SK-N-SH treated with all-trans-retinoic acid at 6 μM for 48 hours (cell line): ENCODE measurements at regions not wholly inside any gene's neighbourhood (a gene's known extent, or its start where the extent isn't known, plus 50 kb on each side); places are given as distances from the start of the nearest gene placed in this dataset.

Experiments used
- ARNTL ChIP-seq: fragments of 450-650 bp; formaldehyde crosslinking; IDR thresholded peaks from 2 replicates; pipeline ENCODE4 v1.5.0; 2020; ENCODE audit warnings: low read depth, mild to moderate bottlenecking, moderate library complexity, borderline replicate concordance
- CSRNP3 ChIP-seq: fragments of 250-450 bp; sonication (Bioruptor Pico); IDR thresholded peaks from 2 replicates; pipeline ENCODE4 v1.5.1; 2021; ENCODE audit warnings: mild to moderate bottlenecking, moderate library complexity
- OSR1 ChIP-seq: fragments of 250-450 bp; sonication (Bioruptor Pico); IDR thresholded peaks from 2 replicates; pipeline ENCODE4 v1.8.0; 2022; ENCODE audit warnings: moderate library complexity, mild to moderate bottlenecking, inconsistent platforms
- PPARA ChIP-seq: fragments of 250-450 bp; sonication (Bioruptor Pico); IDR thresholded peaks from 2 replicates; pipeline ENCODE4 v1.5.0; 2020; ENCODE audit warnings: mild to moderate bottlenecking, borderline replicate concordance
- RARB ChIP-seq: fragments of 250-450 bp; sonication (Bioruptor Pico); IDR thresholded peaks from 2 replicates; pipeline ENCODE4 v1.8.0; 2021; ENCODE audit warnings: mild to moderate bottlenecking, moderate library complexity
- TOX ChIP-seq: fragments of 250-450 bp; sonication (Bioruptor Pico); IDR thresholded peaks from 2 replicates; pipeline ENCODE4 v1.8.0; 2021; ENCODE audit warnings: mild to moderate bottlenecking, moderate library complexity, borderline replicate concordance
- ZFP30 ChIP-seq: fragments of 450-650 bp; formaldehyde crosslinking; IDR thresholded peaks from 2 replicates; pipeline ENCODE4 v1.5.0; 2022; ENCODE audit warnings: mild to moderate bottlenecking, moderate library complexity
- ZNF565 ChIP-seq: fragments of 450-650 bp; formaldehyde crosslinking; conservative IDR thresholded peaks from 2 replicates; pipeline ENCODE4 v1.5.0; 2020; ENCODE audit warnings: low read depth, mild to moderate bottlenecking, moderate library complexity
- ZNF8 ChIP-seq: fragments of 450-650 bp; formaldehyde crosslinking; IDR thresholded peaks from 2 replicates; pipeline ENCODE4 v1.5.0; 2020; ENCODE audit warnings: mild to moderate bottlenecking, moderate library complexity
- TF ChIP-seq, protein P1 (sequence below): fragments of 250-450 bp; sonication (Bioruptor Pico); IDR thresholded peaks from 2 replicates; pipeline ENCODE4 v1.8.0; 2020; ENCODE audit warnings: mild to moderate bottlenecking, moderate library complexity, borderline replicate concordance

GRCh38 chr12:38156497-38157245 lies 159.9 kb upstream of the ALG10B start:
- no peak for TF ChIP-seq ARNTL (CRISPR knock-in tag)
- no peak for TF ChIP-seq PPARA (CRISPR knock-in tag)
- TF ChIP-seq, protein P1, sequence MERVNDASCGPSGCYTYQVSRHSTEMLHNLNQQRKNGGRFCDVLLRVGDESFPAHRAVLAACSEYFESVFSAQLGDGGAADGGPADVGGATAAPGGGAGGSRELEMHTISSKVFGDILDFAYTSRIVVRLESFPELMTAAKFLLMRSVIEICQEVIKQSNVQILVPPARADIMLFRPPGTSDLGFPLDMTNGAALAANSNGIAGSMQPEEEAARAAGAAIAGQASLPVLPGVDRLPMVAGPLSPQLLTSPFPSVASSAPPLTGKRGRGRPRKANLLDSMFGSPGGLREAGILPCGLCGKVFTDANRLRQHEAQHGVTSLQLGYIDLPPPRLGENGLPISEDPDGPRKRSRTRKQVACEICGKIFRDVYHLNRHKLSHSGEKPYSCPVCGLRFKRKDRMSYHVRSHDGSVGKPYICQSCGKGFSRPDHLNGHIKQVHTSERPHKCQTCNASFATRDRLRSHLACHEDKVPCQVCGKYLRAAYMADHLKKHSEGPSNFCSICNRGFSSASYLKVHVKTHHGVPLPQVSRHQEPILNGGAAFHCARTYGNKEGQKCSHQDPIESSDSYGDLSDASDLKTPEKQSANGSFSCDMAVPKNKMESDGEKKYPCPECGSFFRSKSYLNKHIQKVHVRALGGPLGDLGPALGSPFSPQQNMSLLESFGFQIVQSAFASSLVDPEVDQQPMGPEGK: no peak
- TF ChIP-seq ZNF8 (CRISPR knock-in tag): no peak
- TF ChIP-seq RARB: no peak
- TF ChIP-seq CSRNP3 (CRISPR knock-in tag): no peak
- TF ChIP-seq ZFP30 (CRISPR knock-in tag): no peak
- no peak for TF ChIP-seq OSR1 (CRISPR knock-in tag)
- no peak for TF ChIP-seq TOX (CRISPR knock-in tag)
- TF ChIP-seq ZNF565 (CRISPR knock-in tag): no peak
